Neural cell (in vitro differentiated cells): ENCODE measurements at regions not wholly inside any gene's neighbourhood (a gene's known extent, or its start where the extent isn't known, plus 50 kb on each side); places are given as distances from the start of the nearest gene placed in this dataset.

Experiments
- H2AFZ ChIP-seq: fragments of 200-600, 300-800 bp; sonication (generic), shearing (Covaris generic); 2 replicates; pipeline ENCODE4 v1.6.0; 2014; ENCODE audit warnings: low read depth, mild to moderate bottlenecking, antibody characterized with exemption, low read length, moderate library complexity
- H3F3A ChIP-seq: fragments of 200-600 bp; shearing (Covaris generic); 2 replicates; pipeline ENCODE4 v1.6.1; 2016; ENCODE audit warnings: mild to moderate bottlenecking, moderate library complexity, mixed read lengths, antibody characterized with exemption, low read length; ENCODE audit not compliant: insufficient read depth, poor library complexity, severe bottlenecking
- H3K27ac ChIP-seq: fragments of 200-600, 300-800 bp; sonication (generic), shearing (Covaris generic); 2 replicates; pipeline ENCODE4 v1.5.1; 2014; ENCODE audit warnings: mild to moderate bottlenecking, low read length, moderate library complexity
- H3K27me3 ChIP-seq: fragments of 300-800, 200-600 bp; sonication (generic), shearing (Covaris generic); 2 replicates; pipeline ENCODE4 v1.6.0; 2014; ENCODE audit warnings: mild to moderate bottlenecking, low read depth, low read length, moderate library complexity; ENCODE audit not compliant: insufficient read depth
- H3K36me3 ChIP-seq: fragments of 300-800, 200-600 bp; sonication (generic), shearing (Covaris generic); 2 replicates; pipeline ENCODE4 v1.5.1; 2014; ENCODE audit warnings: mild to moderate bottlenecking, antibody characterized with exemption, low read length, moderate library complexity; ENCODE audit not compliant: insufficient read depth
- H3K4me2 ChIP-seq: fragments of 300-800, 200-600 bp; sonication (generic), shearing (Covaris generic); 2 replicates; pipeline ENCODE4 v1.6.0; 2014; ENCODE audit warnings: mild to moderate bottlenecking, low read length
- H3K4me3 ChIP-seq: fragments of 300-800, 200-600 bp; sonication (generic), shearing (Covaris generic); 2 replicates; pipeline ENCODE4 v1.5.1; 2014; ENCODE audit warnings: mild to moderate bottlenecking, low read length, moderate library complexity
- H3K79me2 ChIP-seq: fragments of 200-600 bp; shearing (Covaris generic); replicated peaks from 2 replicates; pipeline ENCODE4 v1.6.0; 2014; ENCODE audit warnings: mild to moderate bottlenecking, low read length, moderate library complexity; ENCODE audit not compliant: insufficient read depth
- H3K9ac ChIP-seq: fragments of 300-800, 200-600 bp; sonication (generic), shearing (Covaris generic); 2 replicates; pipeline ENCODE4 v1.6.1; 2016; ENCODE audit warnings: mild to moderate bottlenecking, low read length, mixed read lengths
- H3K9me2 ChIP-seq: fragments of 200-600 bp; shearing (Covaris generic); 2 replicates; pipeline ENCODE4 v1.6.1; 2016; ENCODE audit warnings: mild to moderate bottlenecking, low read length, mixed read lengths; ENCODE audit not compliant: insufficient read depth
- H3K9me3 ChIP-seq: fragments of 200-600, 300-800 bp; sonication (generic), shearing (Covaris generic); 2 replicates; pipeline ENCODE4 v1.6.1; 2016; ENCODE audit warnings: mild to moderate bottlenecking, mixed run types, low read length, moderate library complexity, mixed read lengths
- H4K20me1 ChIP-seq: fragments of 200-600 bp; shearing (Covaris generic); 2 replicates; pipeline ENCODE4 v1.6.1; 2016; ENCODE audit warnings: mild to moderate bottlenecking, mixed run types; ENCODE audit not compliant: insufficient read depth
- EP300 ChIP-seq: fragments of 450-650 bp; conservative IDR thresholded peaks from 2 replicates; pipeline ENCODE4 v1.6.1; 2014; ENCODE audit warnings: antibody characterized with exemption, mild to moderate bottlenecking, moderate library complexity; ENCODE audit not compliant: poor library complexity, severe bottlenecking
- EZH2 ChIP-seq: fragments of 200-600, 300-800 bp; shearing (Covaris generic), sonication (generic); IDR thresholded peaks from 2 replicates; pipeline ENCODE4 v1.6.1; 2014; ENCODE audit warnings: antibody characterized with exemption, low read length, borderline replicate concordance, mild to moderate bottlenecking; ENCODE audit not compliant: insufficient read depth, poor library complexity, severe bottlenecking
- MXI1 ChIP-seq: fragments of 450-650 bp; conservative IDR thresholded peaks from 2 replicates; pipeline ENCODE4 v1.6.1; 2014; ENCODE audit warnings: antibody characterized with exemption, mild to moderate bottlenecking; ENCODE audit not compliant: poor library complexity, severe bottlenecking
- POLR2AphosphoS5 ChIP-seq: IDR thresholded peaks from 2 replicates; pipeline ENCODE4 v1.6.1; 2012
- RAD21 ChIP-seq: fragments of 450-650 bp; conservative IDR thresholded peaks from 2 replicates; pipeline ENCODE4 v1.6.1; 2014; ENCODE audit warnings: antibody characterized with exemption, mild to moderate bottlenecking, moderate library complexity
- SMC3 ChIP-seq: fragments of 450-650 bp; conservative IDR thresholded peaks from 2 replicates; pipeline ENCODE4 v1.6.1; 2014; ENCODE audit warnings: antibody characterized with exemption, mild to moderate bottlenecking, moderate library complexity; ENCODE audit not compliant: poor library complexity
- TAF1 ChIP-seq: IDR thresholded peaks from 2 replicates; pipeline ENCODE4 v1.6.1; 2012; ENCODE audit warnings: low read depth
- TF ChIP-seq, protein P1 (sequence below): fragments of 450-650 bp; IDR thresholded peaks from 2 replicates; pipeline ENCODE4 v1.5.1; 2014; ENCODE audit warnings: antibody characterized with exemption, mild to moderate bottlenecking, moderate library complexity; ENCODE audit not compliant: poor library complexity, severe bottlenecking
- TF ChIP-seq, protein P2 (sequence below): IDR thresholded peaks from 2 replicates; pipeline ENCODE4 v1.6.1; 2012; ENCODE audit warnings: borderline replicate concordance

DNA sequence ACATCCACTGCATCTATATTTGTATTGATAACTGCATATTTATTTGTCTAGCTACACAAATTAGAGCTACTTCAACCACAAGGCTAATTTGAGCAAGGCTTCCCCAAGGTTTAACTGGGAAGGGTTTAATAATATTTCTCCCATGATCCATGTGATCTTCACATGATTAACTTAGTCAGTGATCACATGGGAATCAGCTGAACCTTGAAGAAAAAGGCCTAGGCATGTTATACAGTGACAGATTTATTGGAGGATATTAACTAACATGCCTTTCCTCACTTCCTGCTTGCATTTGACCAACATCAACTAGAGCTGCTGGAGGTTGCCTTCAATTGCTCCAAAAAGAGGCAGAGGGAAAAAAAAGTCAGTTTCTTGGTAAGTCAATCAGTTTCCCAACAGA is 417.0 kb downstream of the HAO1 start:
- no peaks in the 10 kb centered on the region for H3K9me2 ChIP-seq
- H3K9me3 ChIP-seq = no peaks in the 10 kb centered on the region
- H3K36me3 ChIP-seq = no peaks in the 10 kb centered on the region
- H4K20me1 ChIP-seq = no peaks in the 10 kb centered on the region
- no peak for TF ChIP-seq TAF1
- TF ChIP-seq, protein P1, sequence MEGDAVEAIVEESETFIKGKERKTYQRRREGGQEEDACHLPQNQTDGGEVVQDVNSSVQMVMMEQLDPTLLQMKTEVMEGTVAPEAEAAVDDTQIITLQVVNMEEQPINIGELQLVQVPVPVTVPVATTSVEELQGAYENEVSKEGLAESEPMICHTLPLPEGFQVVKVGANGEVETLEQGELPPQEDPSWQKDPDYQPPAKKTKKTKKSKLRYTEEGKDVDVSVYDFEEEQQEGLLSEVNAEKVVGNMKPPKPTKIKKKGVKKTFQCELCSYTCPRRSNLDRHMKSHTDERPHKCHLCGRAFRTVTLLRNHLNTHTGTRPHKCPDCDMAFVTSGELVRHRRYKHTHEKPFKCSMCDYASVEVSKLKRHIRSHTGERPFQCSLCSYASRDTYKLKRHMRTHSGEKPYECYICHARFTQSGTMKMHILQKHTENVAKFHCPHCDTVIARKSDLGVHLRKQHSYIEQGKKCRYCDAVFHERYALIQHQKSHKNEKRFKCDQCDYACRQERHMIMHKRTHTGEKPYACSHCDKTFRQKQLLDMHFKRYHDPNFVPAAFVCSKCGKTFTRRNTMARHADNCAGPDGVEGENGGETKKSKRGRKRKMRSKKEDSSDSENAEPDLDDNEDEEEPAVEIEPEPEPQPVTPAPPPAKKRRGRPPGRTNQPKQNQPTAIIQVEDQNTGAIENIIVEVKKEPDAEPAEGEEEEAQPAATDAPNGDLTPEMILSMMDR = no peak
- no peaks in the 10 kb centered on the region for H3F3A ChIP-seq
- H3K4me2 ChIP-seq = no peak overlapping the region
- no peak overlapping the region for H3K27ac ChIP-seq
- no peaks in the 10 kb centered on the region for H3K79me2 ChIP-seq
- no peak overlapping the region for H3K4me3 ChIP-seq
- H3K27me3 ChIP-seq = no peaks in the 10 kb centered on the region
- H3K9ac ChIP-seq = no peak overlapping the region
- no peak overlapping the region for H2AFZ ChIP-seq

DNA sequence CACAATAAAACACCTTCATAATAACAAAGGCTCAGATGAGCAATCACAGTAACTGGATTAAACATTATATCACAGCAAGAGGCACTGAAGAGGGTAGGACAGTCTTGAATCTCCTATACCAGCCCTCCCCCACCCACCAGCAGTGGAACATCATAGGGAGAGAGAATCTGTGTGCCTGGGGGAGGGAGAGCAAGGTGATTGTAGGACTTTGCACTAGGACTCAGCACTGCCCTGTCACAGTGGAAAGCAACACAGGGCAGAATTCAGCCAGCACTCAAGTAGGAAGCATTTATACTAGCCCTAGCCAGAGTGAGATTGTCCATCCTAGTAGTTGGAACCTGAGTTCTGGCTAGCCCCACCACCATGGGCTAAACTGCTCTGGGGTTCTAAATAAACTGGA is 400.2 kb downstream of the HAO1 start:
- Histone ChIP-seq H3K4me3 (no peak overlapping the region), H3K9me3 (no peaks in the 10 kb centered on the region), H3K9ac (no peak overlapping the region), H3K27ac (no peak overlapping the region), H2AFZ (no peak overlapping the region), H3K27me3 (no peaks in the 10 kb centered on the region), H3K4me2 (no peak overlapping the region), H3F3A (no peaks in the 10 kb centered on the region), H4K20me1 (no peaks in the 10 kb centered on the region), H3K36me3 (no peaks in the 10 kb centered on the region), H3K9me2 (no peaks in the 10 kb centered on the region), H3K79me2 (no peaks in the 10 kb centered on the region)
- TF ChIP-seq SMC3 (no peak), EZH2 (no peak), EP300 (no peak), MXI1 (no peak), RAD21 (no peak)

DNA sequence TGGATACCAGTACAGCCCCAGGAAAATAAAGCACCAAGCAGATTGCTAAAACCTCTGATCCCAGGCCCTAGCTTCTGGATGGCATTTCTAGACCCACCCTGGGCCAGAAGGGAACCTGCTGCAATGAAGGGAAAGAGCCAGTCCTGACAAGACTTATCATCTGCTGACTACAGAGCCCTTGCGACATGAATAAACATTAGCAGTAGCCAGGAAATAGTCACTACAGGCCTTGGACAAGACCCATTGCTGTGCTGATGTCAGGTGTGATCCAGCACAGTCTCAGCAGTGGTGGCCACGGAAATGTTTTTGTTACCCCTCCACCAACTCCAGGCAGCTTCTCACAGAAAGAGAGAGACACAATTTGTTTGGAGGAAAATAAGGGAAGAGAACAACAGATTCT is 399.3 kb downstream of the HAO1 start:
- Histone ChIP-seq H3K27me3 (no peaks in the 10 kb centered on the region), H3K4me3 (no peak overlapping the region), H4K20me1 (no peaks in the 10 kb centered on the region), H3K4me2 (no peak overlapping the region), H3K9me3 (no peaks in the 10 kb centered on the region), H3K9me2 (no peaks in the 10 kb centered on the region), H3K9ac (no peak overlapping the region), H3K27ac (no peak overlapping the region), H3F3A (no peaks in the 10 kb centered on the region), H3K36me3 (no peaks in the 10 kb centered on the region), H3K79me2 (no peaks in the 10 kb centered on the region), H2AFZ (no peak overlapping the region)
- no peak for TF ChIP-seq TAF1
- TF ChIP-seq, protein P1 = no peak
- TF ChIP-seq EZH2 = no peak
- no peak for TF ChIP-seq RAD21
- TF ChIP-seq MXI1 = no peak
- TF ChIP-seq, protein P2, sequence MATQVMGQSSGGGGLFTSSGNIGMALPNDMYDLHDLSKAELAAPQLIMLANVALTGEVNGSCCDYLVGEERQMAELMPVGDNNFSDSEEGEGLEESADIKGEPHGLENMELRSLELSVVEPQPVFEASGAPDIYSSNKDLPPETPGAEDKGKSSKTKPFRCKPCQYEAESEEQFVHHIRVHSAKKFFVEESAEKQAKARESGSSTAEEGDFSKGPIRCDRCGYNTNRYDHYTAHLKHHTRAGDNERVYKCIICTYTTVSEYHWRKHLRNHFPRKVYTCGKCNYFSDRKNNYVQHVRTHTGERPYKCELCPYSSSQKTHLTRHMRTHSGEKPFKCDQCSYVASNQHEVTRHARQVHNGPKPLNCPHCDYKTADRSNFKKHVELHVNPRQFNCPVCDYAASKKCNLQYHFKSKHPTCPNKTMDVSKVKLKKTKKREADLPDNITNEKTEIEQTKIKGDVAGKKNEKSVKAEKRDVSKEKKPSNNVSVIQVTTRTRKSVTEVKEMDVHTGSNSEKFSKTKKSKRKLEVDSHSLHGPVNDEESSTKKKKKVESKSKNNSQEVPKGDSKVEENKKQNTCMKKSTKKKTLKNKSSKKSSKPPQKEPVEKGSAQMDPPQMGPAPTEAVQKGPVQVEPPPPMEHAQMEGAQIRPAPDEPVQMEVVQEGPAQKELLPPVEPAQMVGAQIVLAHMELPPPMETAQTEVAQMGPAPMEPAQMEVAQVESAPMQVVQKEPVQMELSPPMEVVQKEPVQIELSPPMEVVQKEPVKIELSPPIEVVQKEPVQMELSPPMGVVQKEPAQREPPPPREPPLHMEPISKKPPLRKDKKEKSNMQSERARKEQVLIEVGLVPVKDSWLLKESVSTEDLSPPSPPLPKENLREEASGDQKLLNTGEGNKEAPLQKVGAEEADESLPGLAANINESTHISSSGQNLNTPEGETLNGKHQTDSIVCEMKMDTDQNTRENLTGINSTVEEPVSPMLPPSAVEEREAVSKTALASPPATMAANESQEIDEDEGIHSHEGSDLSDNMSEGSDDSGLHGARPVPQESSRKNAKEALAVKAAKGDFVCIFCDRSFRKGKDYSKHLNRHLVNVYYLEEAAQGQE = no peak
- no peak for TF ChIP-seq SMC3
- TF ChIP-seq EP300 = no peak
- TF ChIP-seq POLR2AphosphoS5 = no peak
